H4 (cell line): ENCODE measurements at regions not wholly inside any gene's neighbourhood (a gene's known extent, or its start where the extent isn't known, plus 50 kb on each side); places are given as distances from the start of the nearest gene placed in this dataset.
A peak's percentile ranks its signal among the peaks of the same experiment; 100 is the strongest.

Source experiments
- DNase-seq: peaks from one replicate; pipeline ENCODE4 v3.0.0-alpha.2; 2015; ENCODE audit warnings: low spot score

GRCh38 chr1:60134716-60135115, 61.1 kb upstream of the C1orf87 start:
- DNase-seq = no peak

GRCh38 chr1:60133848-60134247, 60.3 kb upstream of the C1orf87 start:
- DNase-seq = peak; percentile 69

- peak; percentile 93 for DNase-seq
Measured at GRCh38 chr1:60133000-60133673, 59.6 kb upstream of the C1orf87 start.

GRCh38 chr1:60132108-60132507, 58.5 kb upstream of the C1orf87 start:
- no peak for DNase-seq

- DNase-seq = peak; percentile 33
Measured at GRCh38 chr1:60130703-60131102, 57.1 kb upstream of the C1orf87 start.

- peak; percentile 15 for DNase-seq
Measured at GRCh38 chr1:60129911-60130310, 56.3 kb upstream of the C1orf87 start.

GRCh38 chr1:60126723-60127122, 53.2 kb upstream of the C1orf87 start:
- no peak for DNase-seq
